ENCODE measurements at regions not wholly inside any gene's neighbourhood (a gene's known extent, or its start where the extent isn't known, plus 50 kb on each side); places are given as distances from the start of the nearest gene placed in this dataset.

DNA sequence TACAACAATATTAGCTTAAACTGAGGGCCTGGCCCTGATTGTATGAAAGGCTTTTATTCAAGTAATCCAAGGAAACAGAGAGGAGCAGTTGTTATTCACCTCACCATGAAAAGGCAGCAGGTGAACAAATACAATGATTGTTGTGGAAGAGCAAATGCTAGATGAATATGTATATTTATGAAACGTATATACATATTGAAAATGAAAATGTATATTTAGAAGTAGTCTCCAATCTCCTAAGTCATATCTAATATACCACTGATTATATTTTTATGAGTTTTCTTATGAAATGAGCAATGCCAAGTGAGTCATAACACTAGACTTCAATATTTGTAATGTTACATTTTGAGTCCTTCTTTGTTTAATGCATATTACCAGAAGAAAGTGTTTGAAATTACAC, 116.2 kb upstream of the KCNMB2 start:
- Histone ChIP-seq H3K9ac (replicated peaks; ENCODE audit: extremely low read depth, insufficient read depth, low read length) (no peak overlapping the region), H3K4me3 (replicated peaks in 1 of 3; ENCODE audit: insufficient read depth in 1 of 3, low read depth in 1 of 3, low read length in 3 of 3) (no peak overlapping the region), H3K79me2 (ENCODE audit: control insufficient read depth, insufficient read depth, low read length) (no peaks in the 10 kb centered on the region), H3K4me1 (ENCODE audit: control insufficient read depth, extremely low read depth, insufficient read depth, low read length) (no peaks in the 10 kb centered on the region), H3K4me2 (ENCODE audit: insufficient read depth, low read length) (no peak overlapping the region), H2AFZ (ENCODE audit: low read depth, low read length) (no peak overlapping the region), H3K36me3 (ENCODE audit: control insufficient read depth in 2 of 2, extremely low read depth in 1 of 2, insufficient read depth in 2 of 2, low read length in 2 of 2) (no peaks in the 10 kb centered on the region), H4K20me1 (replicated peaks; ENCODE audit: control insufficient read depth, extremely low read depth, insufficient read depth, low read length) (no peaks in the 10 kb centered on the region), H3K27ac (ENCODE audit: insufficient read depth, low read depth, low read length) (no peak overlapping the region), H3K9me3 (replicated peaks; ENCODE audit: control insufficient read depth, insufficient read depth, low read length) (no peaks in the 10 kb centered on the region), H3K9me1 (replicated peaks; ENCODE audit: control insufficient read depth, extremely low read depth, insufficient read depth, low read length) (no peaks in the 10 kb centered on the region), H3K27me3 (ENCODE audit: control insufficient read depth in 2 of 2, insufficient read depth in 2 of 2, low read length in 2 of 2) (no peaks in the 10 kb centered on the region)
- no peak for TF ChIP-seq EZH2 (IDR thresholded peaks at IDR 0.05; ENCODE audit: borderline replicate concordance, low read depth, low read length, severe bottlenecking)
- no peak for TF ChIP-seq POLR2AphosphoS5 (IDR thresholded peaks at IDR 0.05; ENCODE audit: insufficient read depth, low read depth, low read length)
- TF ChIP-seq POLR2A (IDR thresholded peaks at IDR 0.05; ENCODE audit: low read depth, low read length) = no peak
- no peak for TF ChIP-seq JUN (IDR thresholded peaks at IDR 0.05; ENCODE audit: borderline replicate concordance, insufficient read depth, insufficient read length, low read depth)
- no peak for TF ChIP-seq FOS (IDR thresholded peaks at IDR 0.05; ENCODE audit: borderline replicate concordance, insufficient read depth, low read length)
- TF ChIP-seq, protein P1, sequence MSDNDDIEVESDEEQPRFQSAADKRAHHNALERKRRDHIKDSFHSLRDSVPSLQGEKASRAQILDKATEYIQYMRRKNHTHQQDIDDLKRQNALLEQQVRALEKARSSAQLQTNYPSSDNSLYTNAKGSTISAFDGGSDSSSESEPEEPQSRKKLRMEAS (IDR thresholded peaks at IDR 0.05; ENCODE audit: insufficient read depth, insufficient read length) = no peak
- TF ChIP-seq, protein P2, sequence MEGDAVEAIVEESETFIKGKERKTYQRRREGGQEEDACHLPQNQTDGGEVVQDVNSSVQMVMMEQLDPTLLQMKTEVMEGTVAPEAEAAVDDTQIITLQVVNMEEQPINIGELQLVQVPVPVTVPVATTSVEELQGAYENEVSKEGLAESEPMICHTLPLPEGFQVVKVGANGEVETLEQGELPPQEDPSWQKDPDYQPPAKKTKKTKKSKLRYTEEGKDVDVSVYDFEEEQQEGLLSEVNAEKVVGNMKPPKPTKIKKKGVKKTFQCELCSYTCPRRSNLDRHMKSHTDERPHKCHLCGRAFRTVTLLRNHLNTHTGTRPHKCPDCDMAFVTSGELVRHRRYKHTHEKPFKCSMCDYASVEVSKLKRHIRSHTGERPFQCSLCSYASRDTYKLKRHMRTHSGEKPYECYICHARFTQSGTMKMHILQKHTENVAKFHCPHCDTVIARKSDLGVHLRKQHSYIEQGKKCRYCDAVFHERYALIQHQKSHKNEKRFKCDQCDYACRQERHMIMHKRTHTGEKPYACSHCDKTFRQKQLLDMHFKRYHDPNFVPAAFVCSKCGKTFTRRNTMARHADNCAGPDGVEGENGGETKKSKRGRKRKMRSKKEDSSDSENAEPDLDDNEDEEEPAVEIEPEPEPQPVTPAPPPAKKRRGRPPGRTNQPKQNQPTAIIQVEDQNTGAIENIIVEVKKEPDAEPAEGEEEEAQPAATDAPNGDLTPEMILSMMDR (IDR thresholded peaks at IDR 0.05; ENCODE audit: extremely low read depth in 1 of 2, insufficient read depth in 1 of 2, low read depth in 1 of 2, low read length in 2 of 2) = no peak
- no peak for TF ChIP-seq GATA2 (IDR thresholded peaks at IDR 0.05; ENCODE audit: insufficient read depth, insufficient read length, low read depth, low read length)
- no peak for TF ChIP-seq MYC (IDR thresholded peaks at IDR 0.05; ENCODE audit: low read depth, low read length)
- ChIA-PET POLR2A (no interaction called here), CTCF (interaction anchor here (1.1 to 1.6 kb wide), 3 partner anchors 14 to 16 kb away, joined by 3 to 5 read pairs (median 3); no protein-coding TSS in a partner anchor)
- dilution Hi-C loops (cut with MboI; ENCODE audit: extremely low pct_ligation_motif_present, low sequenced_read_pairs) = no loop called here
- no peak for FAIRE-seq
- intact Hi-C loops (cut with micrococcal nuclease) = no loop called here
- BruUV-seq (replicated peaks) = no TSS peak
- no peak for DNase-seq (ENCODE audit: low read depth, low spot score)
